A673 (cell line): ENCODE measurements at regions not wholly inside any gene's neighbourhood (a gene's known extent, or its start where the extent isn't known, plus 50 kb on each side); places are given as distances from the start of the nearest gene placed in this dataset.

Experiments used
- EZH2 ChIP-seq: fragments of 200-600 bp; sonication (generic); IDR thresholded peaks from 2 replicates; pipeline ENCODE4 v1.6.1; 2017; ENCODE audit warnings: borderline replicate concordance, low read depth, mild to moderate bottlenecking, mixed read lengths, antibody characterized with exemption, low read length; ENCODE audit not compliant: poor library complexity, severe bottlenecking
- TF ChIP-seq, protein P1 (sequence below): fragments of 300-800, 200-600 bp; sonication (generic); conservative IDR thresholded peaks from 2 replicates; pipeline ENCODE4 v1.5.1; 2017; ENCODE audit warnings: low read depth, mild to moderate bottlenecking, antibody characterized with exemption, low read length, moderate library complexity, mixed read lengths

DNA sequence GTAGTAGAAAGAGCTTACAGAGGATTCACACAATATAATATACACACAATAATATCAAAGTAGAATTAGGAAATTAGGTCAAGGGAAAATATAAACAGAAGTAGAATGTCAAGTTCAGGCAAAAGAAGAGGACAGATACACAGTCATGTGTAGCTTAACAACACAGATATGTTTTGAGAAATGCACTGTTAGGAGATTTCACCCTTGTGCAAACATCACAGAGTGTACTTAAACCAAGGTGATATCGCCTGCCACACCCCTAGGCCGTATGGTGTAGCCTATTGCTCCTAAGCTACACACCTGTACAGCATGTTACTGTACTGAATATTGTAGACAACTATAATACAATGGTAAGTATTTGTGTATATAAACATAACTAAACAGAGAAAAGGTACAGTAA is 110.0 kb upstream of the EDNRA start:
- TF ChIP-seq, protein P1, sequence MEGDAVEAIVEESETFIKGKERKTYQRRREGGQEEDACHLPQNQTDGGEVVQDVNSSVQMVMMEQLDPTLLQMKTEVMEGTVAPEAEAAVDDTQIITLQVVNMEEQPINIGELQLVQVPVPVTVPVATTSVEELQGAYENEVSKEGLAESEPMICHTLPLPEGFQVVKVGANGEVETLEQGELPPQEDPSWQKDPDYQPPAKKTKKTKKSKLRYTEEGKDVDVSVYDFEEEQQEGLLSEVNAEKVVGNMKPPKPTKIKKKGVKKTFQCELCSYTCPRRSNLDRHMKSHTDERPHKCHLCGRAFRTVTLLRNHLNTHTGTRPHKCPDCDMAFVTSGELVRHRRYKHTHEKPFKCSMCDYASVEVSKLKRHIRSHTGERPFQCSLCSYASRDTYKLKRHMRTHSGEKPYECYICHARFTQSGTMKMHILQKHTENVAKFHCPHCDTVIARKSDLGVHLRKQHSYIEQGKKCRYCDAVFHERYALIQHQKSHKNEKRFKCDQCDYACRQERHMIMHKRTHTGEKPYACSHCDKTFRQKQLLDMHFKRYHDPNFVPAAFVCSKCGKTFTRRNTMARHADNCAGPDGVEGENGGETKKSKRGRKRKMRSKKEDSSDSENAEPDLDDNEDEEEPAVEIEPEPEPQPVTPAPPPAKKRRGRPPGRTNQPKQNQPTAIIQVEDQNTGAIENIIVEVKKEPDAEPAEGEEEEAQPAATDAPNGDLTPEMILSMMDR = no peak
- no peak for TF ChIP-seq EZH2
